AG20443 (cell line): ENCODE measurements at regions not wholly inside any gene's neighbourhood (a gene's known extent, or its start where the extent isn't known, plus 50 kb on each side); places are given as distances from the start of the nearest gene placed in this dataset.

ENCODE experiments used
- DNase-seq: peaks from one replicate; pipeline ENCODE4 v3.0.0; 2012; ENCODE audit warnings: low spot score, mixed read lengths

DNA sequence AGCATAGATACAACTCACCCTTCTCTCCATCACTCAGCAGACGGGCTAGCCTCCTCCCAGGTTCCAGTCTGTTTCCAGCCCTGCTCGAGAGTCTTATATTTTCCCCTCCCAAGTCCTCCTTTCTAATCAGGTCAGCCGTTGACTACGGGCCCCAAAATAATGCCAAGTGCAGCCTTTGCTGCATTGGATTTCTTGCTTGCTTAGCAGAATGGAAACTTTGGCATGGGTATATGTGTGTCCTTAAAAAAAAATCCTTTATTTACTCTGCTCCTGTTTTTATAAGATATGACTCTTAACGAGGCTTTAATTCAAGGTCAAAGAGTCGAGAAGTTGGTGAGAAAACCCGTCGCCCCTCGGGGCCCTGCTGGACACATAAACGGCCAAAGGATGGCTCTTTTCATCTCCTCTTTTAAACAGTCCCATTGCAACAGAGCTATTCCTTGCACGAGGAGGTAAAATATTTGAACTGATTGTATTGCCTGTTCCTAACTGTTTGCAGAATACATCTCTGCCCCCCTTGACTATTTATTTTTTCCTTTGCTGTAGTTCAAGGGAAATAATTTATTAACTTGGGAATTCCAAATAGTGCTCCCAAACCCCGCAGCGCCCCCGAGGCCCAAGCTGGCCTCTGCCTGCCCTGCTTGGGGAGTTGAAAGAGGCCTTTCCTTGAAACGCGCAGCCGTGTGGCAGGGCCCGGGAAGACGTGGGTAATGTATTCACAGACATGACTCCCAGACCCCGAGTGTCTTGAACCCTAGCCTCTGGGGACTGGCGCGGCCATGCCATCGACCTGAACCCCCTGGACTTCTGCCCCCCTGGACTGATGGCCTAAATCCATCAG, 156.5 kb upstream of the MYL2 start:
- no peak for DNase-seq

DNA sequence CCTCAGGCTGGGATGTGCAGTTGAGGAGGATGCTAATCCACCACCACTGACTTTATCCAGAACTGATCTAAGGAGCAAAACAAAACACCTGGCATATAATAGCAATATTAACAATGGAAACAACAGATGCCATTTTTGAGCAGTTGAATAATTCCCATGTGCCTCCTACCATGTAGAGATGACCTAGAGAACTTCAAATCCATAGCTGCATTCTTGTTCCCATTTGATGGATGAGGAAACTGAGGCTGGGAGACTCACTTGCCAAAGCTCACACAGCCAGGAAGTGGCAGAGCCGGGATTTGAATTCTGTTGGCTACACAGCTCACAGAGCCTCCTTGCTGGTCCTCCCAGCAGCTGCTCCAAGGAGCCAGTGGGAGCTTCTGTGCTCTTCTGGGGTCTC, 155.8 kb upstream of the MYL2 start:
- DNase-seq = no peak

- DNase-seq = no peak
Observed at GRCh38 chr12:111074965-111075364, 154.6 kb upstream of the MYL2 start.

- DNase-seq = no peak
Observed at GRCh38 chr12:111074559-111074958, 154.2 kb upstream of the MYL2 start.

DNA sequence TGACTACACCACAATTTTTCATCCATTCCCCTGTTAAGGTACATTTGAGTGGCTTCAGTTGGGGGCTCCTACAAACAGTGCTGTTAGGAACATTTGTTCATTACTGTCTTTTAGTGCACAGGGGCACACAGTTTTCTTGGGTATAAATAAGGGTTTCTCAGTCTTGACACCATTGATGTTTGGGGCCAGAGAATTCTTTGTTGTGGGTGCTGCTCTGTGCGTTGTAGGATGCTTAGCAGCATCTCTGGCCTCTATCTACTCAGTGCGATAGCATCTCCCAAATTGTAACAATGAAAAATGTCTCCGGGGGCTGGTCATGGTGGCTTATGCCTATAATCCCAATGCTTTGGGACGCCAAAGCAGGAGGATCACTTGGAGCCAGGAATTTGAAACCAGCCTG, 153.0 kb upstream of the MYL2 start:
- no peak for DNase-seq

GRCh38 chr12:111072299-111072698, 151.9 kb upstream of the MYL2 start:
- DNase-seq = no peak

- no peak for DNase-seq
Observed at GRCh38 chr12:111069886-111070285, 149.5 kb upstream of the MYL2 start.

DNA sequence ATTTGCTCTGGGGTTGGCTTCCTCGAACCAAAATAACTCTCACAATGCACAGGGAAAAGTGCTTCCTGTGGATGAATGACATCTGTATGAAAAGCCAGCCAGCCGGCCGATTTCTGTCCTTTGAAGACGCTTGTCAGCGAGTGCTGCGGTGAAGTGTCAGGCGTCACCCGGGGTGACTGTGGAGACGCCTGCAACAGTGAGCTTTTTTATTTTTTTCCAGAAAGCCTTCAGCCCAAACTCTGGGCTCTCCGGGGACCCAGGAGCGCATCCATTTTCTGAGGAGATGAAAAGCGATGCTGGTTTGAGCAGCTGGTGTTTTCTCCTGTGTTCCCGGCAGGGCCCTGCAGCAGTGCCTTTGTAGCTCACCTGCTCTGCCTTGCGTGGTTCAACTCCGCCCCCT, 147.9 kb upstream of the MYL2 start:
- no peak for DNase-seq

- DNase-seq = no peak
Observed at GRCh38 chr12:111067498-111067897, 147.1 kb upstream of the MYL2 start.

DNA sequence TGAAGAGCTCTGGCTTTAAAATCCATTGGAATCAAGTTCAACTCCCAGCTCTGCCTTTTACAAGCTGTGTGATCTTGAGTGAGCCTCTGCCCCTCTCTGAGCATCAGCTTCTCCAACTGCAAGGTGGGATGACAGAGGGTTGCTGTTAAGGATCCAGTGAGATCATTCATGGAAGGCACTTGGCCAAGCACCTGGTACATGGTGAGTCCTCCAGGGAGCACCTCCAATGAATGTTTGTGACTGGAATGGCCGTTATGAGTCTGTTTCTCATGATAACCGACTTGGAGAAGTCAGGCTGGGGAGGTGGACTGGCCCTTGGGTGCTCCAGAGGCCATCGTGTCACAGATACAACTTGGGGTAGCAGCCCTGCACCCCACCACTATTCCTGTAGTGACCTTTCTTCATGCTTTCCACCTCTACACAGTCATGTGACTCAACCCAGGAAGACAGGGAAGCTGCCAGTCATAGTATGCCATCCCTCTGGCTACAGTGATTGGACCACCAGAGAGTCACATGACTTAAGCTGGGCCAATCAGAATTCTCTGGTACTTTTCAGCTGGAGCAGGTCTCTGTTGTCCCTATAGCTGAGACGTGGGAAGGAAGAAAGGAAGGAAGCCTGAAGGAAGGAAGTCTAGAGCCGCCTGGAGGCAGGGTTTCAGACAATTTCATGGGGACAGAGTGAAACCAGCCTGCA, 146.5 kb upstream of the MYL2 start:
- no peak for DNase-seq

DNA sequence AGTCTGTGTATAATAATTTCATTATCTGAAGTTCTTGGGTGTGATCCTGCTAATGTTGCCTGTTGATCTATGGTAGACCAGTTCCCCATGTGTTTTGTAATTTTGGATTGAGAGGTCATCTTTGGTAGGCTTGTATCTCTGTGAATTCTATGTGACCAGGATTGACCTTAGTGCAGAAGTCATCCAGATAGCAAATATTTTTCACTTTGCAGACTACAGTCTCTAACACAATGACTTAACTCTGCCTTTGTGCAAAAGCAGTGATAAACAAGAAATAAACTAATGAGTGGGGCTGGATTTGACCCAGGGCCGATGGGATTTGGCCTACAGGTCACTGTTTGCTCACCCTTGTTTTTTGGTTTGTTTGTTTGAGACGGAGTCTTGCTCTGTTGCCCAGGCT, 144.6 kb upstream of the MYL2 start:
- DNase-seq = no peak

DNA sequence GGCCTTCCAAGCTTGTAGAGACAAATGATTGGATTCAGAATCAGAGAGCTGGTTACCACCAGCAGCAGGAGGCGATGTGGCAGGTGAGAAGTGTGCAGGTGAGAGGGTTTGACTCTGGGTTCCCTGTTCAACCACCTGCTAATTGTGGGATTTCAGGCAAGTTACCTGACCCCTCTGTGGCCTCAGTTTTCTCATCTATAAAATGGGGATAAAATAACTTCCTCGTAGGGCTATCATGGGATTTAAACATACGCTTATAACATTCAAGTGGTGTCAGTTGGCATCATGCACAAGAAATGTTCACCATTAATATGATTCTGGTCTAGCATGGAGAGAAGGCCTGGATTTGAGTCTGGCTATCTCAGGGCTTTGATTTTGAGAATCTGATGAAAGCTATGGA, 143.8 kb upstream of the MYL2 start:
- DNase-seq = no peak

DNA sequence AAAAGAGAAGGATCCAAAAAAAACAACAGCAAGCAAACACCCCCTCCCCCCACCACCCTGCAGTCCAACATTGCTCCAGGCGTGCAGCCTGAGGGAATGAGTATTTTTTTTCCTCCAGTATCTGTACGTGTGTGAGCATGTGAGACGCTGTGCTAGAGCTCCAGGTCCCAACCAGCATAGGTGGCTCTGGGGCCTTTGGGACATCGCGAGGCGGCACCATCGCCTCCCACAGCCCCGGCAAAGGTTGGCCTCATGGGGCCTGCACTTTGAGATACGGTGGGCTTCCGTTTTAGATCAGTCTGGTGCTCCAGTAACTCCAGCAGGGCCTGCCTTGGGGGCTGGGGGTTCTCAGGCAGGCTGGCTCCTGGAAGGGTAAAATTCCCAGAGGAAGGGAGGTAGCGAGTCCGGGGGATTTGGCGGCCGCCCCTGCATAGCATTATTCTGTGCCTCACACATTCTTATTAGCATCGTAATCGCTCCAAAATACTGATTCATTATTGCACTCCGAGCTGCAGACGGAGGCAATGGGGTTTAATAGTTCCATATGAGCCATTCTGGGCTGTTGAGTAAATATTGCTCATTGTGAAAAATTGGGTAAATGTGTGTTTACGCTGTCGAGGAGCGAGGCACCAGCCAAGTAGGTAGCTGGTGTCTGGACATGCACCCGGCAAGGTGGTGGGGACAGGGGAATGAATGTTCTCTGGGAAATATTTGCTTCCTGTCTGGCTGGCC, 143.1 kb upstream of the MYL2 start:
- peak; percentile 34 for DNase-seq

GRCh38 chr12:111057701-111058425, 137.5 kb upstream of the MYL2 start:
- DNase-seq = no peak

DNA sequence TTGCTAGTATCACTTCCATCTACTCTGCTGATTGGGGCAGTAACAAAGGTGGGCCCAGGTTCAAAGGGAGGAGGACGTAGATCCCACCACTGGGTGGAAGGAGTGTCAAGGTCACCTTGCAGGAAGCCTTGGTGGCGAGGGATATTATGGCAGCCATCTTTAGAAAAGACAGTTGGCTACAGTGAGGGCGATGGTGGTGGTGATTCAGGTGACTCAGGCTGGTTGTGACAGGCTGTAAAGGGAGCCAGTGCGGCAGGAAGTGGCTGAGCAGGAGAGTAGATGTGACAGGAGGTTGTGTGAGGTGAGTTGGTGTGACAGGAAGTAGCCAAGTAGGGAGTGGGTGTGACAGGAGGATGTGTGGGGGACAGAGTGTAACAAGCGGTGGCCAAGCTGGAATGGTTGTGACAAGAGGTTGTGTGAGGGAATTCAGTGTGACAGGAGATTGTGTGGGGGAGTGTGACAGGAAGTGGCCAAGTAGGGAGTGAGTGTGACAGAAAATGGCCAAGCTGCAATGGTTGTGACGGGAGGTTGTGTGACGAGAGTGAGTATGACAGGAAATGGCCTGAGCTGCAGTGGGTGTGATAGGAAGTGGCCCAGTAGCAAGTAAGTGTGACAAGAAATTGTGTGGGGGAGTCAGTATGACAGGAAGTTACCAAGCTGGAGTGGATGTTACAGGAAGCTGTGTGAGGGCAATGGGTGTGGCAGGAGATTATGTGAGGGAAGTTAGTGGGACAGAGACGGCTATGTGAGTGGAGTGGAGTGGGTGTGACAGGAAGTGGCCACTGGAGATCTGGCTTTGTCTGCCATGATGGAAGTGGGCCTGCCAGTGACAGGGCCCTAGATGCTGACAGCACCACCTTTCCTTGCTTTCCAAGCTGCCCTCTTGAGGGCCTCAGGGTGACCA, 136.5 kb upstream of the MYL2 start:
- no peak for DNase-seq

DNA sequence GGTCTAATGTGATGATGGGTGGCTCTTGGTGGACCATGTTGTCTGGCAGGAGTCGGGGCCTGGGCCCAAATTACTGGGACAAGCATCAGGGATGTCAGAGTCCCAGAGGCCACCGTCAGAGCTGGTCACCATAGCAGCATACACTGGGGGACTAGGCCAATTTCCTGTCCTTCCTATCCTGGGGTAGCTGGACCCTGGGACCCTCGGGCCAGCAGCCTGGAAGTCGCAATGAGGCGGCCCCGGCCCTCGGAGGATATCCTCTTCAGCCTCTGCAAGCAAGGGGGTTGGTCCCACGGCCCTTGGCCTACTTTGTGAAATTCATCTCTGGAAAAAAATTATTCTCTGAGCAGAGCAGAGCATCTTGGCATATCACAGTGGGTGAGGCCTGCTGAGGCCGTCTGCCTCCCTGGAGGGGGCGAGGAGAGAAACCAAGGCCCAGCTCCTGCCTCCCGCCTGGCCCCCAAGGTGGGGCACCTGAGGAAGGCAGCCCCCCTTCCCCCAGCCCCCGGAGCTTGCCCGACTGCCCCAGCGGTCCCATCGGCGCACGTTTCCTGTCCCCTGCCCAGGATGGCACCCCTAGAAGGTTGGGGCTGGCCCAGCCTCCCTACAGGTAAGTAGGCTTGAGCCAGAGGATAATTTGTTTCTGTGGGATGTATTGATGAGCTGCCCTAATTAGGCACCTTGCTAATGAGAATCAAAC, 135.0 kb upstream of the MYL2 start:
- no peak for DNase-seq

DNA sequence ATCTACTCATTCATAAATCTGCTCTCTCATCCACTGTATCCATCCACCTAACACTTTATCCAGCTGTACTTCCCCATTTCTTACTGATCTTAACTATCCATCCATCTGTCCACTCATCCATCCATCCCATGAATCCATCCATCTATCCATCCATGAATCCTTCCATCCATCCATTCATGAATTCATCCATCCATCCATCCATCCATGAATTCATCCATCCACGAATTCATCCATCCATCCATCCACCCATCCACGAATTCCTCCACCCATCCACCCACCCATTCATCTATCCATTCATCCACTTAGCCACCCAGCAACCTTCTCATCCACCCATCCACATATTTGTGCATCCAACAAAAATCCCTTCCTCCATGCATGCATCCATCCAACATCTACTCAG, 128.6 kb upstream of the MYL2 start:
- DNase-seq = no peak

DNA sequence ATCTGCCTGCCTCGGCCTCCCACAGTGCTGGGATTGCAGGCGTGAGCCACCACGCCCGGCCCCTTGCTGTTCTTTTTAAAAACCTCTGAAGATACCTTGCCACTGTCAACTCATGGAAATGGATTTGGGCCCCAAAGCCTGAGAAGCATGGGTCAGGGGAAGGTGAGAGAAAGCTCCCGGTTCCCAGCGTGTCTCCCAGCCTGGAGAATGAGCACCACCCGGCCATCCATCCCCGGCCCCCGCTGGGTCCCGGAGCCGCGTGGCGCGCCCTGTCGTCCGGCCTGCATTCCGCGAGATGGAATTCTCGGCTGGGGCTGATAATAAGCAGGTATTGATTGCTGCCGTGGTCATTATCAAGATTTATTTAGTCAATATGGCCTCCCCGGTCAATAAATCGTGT, 126.5 kb upstream of the MYL2 start:
- no peak for DNase-seq

GRCh38 chr12:111045941-111046340, 125.6 kb upstream of the MYL2 start:
- no peak for DNase-seq

GRCh38 chr12:111041091-111041490, 120.7 kb upstream of the MYL2 start:
- DNase-seq = no peak

- DNase-seq = no peak
Observed at GRCh38 chr12:111040690-111041089, 120.3 kb upstream of the MYL2 start.
